ENCODE measurements at regions not wholly inside any gene's neighbourhood (a gene's known extent, or its start where the extent isn't known, plus 50 kb on each side); places are given as distances from the start of the nearest gene placed in this dataset.

DNA sequence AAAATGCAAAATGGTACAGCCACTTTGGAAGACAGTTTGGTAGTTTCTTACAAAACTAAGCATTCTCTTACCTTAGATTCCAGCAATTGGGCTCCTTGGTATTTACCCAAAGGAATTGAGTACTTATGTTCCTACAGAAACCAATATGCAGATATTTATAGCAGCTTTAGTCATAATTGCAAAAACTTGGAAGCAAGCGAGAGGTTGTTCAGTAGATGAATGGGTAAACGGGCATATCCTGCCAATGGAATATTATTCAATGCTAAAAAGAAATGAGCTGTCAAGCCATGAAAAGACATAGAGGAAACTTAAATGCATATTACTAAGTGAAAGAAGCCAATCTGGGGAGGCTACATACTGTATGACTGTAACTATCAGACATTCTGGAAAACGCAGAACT lies 926.7 kb downstream of the TYW1 start:
- TF ChIP-seq, protein P1, sequence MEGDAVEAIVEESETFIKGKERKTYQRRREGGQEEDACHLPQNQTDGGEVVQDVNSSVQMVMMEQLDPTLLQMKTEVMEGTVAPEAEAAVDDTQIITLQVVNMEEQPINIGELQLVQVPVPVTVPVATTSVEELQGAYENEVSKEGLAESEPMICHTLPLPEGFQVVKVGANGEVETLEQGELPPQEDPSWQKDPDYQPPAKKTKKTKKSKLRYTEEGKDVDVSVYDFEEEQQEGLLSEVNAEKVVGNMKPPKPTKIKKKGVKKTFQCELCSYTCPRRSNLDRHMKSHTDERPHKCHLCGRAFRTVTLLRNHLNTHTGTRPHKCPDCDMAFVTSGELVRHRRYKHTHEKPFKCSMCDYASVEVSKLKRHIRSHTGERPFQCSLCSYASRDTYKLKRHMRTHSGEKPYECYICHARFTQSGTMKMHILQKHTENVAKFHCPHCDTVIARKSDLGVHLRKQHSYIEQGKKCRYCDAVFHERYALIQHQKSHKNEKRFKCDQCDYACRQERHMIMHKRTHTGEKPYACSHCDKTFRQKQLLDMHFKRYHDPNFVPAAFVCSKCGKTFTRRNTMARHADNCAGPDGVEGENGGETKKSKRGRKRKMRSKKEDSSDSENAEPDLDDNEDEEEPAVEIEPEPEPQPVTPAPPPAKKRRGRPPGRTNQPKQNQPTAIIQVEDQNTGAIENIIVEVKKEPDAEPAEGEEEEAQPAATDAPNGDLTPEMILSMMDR (conservative IDR thresholded peaks at IDR 0.05; ENCODE audit: low read length): no peak
- no peak for TF ChIP-seq EZH2phosphoT487 (IDR thresholded peaks at IDR 0.05; ENCODE audit: borderline replicate concordance)
